OCI-LY3 (cell line): ENCODE measurements at regions not wholly inside any gene's neighbourhood (a gene's known extent, or its start where the extent isn't known, plus 50 kb on each side); places are given as distances from the start of the nearest gene placed in this dataset.

Experiments
- H2AFZ ChIP-seq: fragments of 200-600, 300-600 bp; shearing (Covaris generic); 2 replicates; pipeline ENCODE4 v1.6.0; 2014; ENCODE audit warnings: antibody characterized with exemption, low read depth, low read length
- H3K27ac ChIP-seq: fragments of 200-600, 300-600 bp; sonication (generic); 2 replicates; pipeline ENCODE4 v1.5.1; 2014; ENCODE audit warnings: mild to moderate bottlenecking, low read length, moderate library complexity, mixed read lengths
- H3K27me3 ChIP-seq: fragments of 200-600, 300-600 bp; sonication (generic); 2 replicates; pipeline ENCODE4 v1.6.1; 2014; ENCODE audit warnings: low read depth, low read length, mixed read lengths
- H3K36me3 ChIP-seq: fragments of 200-600, 300-600 bp; sonication (generic); replicated peaks from 2 replicates; pipeline ENCODE3; 2014; ENCODE audit warnings: low read depth, low read length, mixed read lengths
- H3K4me1 ChIP-seq: fragments of 300-600, 200-600 bp; sonication (generic); 2 replicates; pipeline ENCODE4 v1.6.1; 2014; ENCODE audit warnings: low read length, mixed read lengths
- H3K4me2 ChIP-seq: fragments of 200-600, 300-600 bp; sonication (generic); 2 replicates; pipeline ENCODE4 v1.6.1; 2014; ENCODE audit warnings: low read length, mixed read lengths
- H3K4me3 ChIP-seq: fragments of 300-600, 200-600 bp; sonication (generic); 2 replicates; pipeline ENCODE4 v1.5.1; 2014; ENCODE audit warnings: antibody characterized with exemption, mild to moderate bottlenecking, low read length, moderate library complexity
- H3K79me2 ChIP-seq: fragments of 300-600, 200-600 bp; shearing (Covaris generic); 2 replicates; pipeline ENCODE4 v1.6.1; 2014; ENCODE audit warnings: mild to moderate bottlenecking, low read length, mixed read lengths
- H3K9ac ChIP-seq: fragments of 300-600, 200-600 bp; shearing (Covaris generic); 2 replicates; pipeline ENCODE4 v1.6.0; 2014; ENCODE audit warnings: mild to moderate bottlenecking, low read length, moderate library complexity
- H3K9me3 ChIP-seq: fragments of 200-600, 300-600 bp; shearing (Covaris generic); 2 replicates; pipeline ENCODE4 v1.6.1; 2014; ENCODE audit warnings: low read length, mixed read lengths; ENCODE audit not compliant: insufficient read depth
- H4K20me1 ChIP-seq: fragments of 200-600, 300-600 bp; sonication (generic); 2 replicates; pipeline ENCODE4 v1.6.1; 2016; ENCODE audit warnings: low read length, mixed read lengths; ENCODE audit not compliant: insufficient read depth
- CTCF ChIP-seq: fragments of 200-600, 300-600 bp; sonication (generic); IDR thresholded peaks from 2 replicates; pipeline ENCODE4 v1.5.1; 2014; ENCODE audit warnings: antibody characterized with exemption, low read length, low read depth
- EZH2phosphoT487 ChIP-seq: fragments of 200-600 bp; shearing (Covaris generic); IDR thresholded peaks from 2 replicates; pipeline ENCODE4 v1.6.1; 2018; ENCODE audit warnings: antibody characterized with exemption, mixed run types, low read depth

DNA sequence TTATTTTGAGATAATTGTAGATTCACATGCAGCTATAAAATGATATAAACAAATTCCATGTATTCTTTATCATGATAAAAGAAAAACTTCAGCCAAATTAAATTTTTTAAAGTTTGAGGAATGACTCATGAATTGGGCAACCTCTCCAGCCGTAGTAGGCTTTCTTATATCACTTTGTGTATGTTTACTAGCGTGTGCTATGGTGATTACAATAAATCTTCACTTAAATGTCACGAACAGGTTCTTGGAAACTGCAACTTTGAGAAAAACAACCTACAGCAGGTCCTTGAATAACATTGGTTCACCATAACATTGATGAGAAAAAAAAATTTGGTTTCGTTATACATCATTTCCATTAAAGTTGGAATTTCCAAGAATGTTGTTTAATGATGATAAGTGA is 730.9 kb upstream of the TYRP1 start:
- Histone ChIP-seq H3K4me2 (no peak overlapping the region), H3K4me3 (no peak overlapping the region), H3K79me2 (no peaks in the 10 kb centered on the region), H3K4me1 (no peaks in the 10 kb centered on the region), H2AFZ (no peak overlapping the region; the same call in 1 of the 2 replicates), H3K9me3 (no peaks in the 10 kb centered on the region), H3K27ac (no peak overlapping the region), H3K27me3 (no peaks in the 10 kb centered on the region), H3K9ac (no peak overlapping the region), H4K20me1 (no peaks in the 10 kb centered on the region), H3K36me3 (no peaks in the 10 kb centered on the region)
- no peak for TF ChIP-seq EZH2phosphoT487
- no peak for TF ChIP-seq CTCF

DNA sequence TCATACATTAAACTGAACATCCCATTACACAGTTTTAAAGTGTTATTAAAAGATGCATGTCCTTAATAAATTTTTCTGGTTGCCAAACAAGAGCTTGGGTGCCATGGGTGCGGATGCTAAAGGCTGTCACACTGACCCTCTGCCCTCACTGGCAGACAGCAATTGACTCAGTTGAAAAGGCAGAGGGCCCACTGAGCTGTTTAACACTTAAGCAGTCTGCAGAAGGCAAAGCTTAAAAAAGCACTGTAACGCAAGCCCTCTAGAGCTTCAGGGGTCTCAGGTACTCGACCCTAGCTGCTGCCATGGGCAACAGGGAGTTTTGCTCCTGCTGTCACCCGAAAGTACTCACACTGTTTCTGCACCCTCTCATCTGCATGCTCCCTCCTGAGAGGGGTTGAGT is 726.4 kb upstream of the TYRP1 start:
- no peaks in the 10 kb centered on the region for H3K79me2 ChIP-seq
- no peaks in the 10 kb centered on the region for H3K9me3 ChIP-seq
- H3K36me3 ChIP-seq: no peaks in the 10 kb centered on the region
- H3K4me1 ChIP-seq: no peaks in the 10 kb centered on the region
- no peak overlapping the region for H3K4me3 ChIP-seq
- H4K20me1 ChIP-seq: no peaks in the 10 kb centered on the region
- H3K27me3 ChIP-seq: no peaks in the 10 kb centered on the region
- TF ChIP-seq CTCF: no peak
- no peak for TF ChIP-seq EZH2phosphoT487
- H2AFZ ChIP-seq: no peak overlapping the region
- H3K27ac ChIP-seq: no peak overlapping the region
- H3K9ac ChIP-seq: no peak overlapping the region
- no peak overlapping the region for H3K4me2 ChIP-seq

DNA sequence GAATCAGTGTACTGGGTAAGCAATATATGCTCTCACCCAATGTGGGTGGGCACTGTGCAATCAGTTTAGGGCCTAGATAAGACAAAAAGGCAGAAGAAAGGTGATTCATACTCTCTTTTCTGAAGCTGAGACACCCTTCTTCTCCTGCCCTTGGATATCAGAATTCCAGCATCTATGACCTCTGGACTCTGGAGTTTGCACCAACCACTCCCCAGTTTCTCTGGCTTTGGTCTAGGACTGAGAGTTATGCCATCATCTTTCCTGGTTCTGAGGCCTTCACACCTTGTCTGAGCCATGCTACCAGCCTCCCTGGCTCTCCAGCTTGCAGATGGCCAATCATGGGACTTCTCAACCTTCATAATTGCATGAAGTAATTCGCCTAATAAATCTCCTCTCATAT is 724.6 kb upstream of the TYRP1 start:
- no peak overlapping the region for H3K27ac ChIP-seq
- no peaks in the 10 kb centered on the region for H3K4me1 ChIP-seq
- H3K27me3 ChIP-seq: no peaks in the 10 kb centered on the region
- H3K36me3 ChIP-seq: no peaks in the 10 kb centered on the region
- TF ChIP-seq EZH2phosphoT487: no peak
- TF ChIP-seq CTCF: no peak
- no peaks in the 10 kb centered on the region for H3K9me3 ChIP-seq
- H4K20me1 ChIP-seq: no peaks in the 10 kb centered on the region
- H3K9ac ChIP-seq: no peak overlapping the region
- H3K79me2 ChIP-seq: no peaks in the 10 kb centered on the region
- no peak overlapping the region for H2AFZ ChIP-seq
- no peak overlapping the region for H3K4me3 ChIP-seq
- H3K4me2 ChIP-seq: no peak overlapping the region

GRCh38 chr9:11973011-11973410 is 720.2 kb upstream of the TYRP1 start:
- no peaks in the 10 kb centered on the region for H3K79me2 ChIP-seq
- TF ChIP-seq EZH2phosphoT487 (no peak), CTCF (no peak)
- no peaks in the 10 kb centered on the region for H3K36me3 ChIP-seq
- H3K27ac ChIP-seq: no peak overlapping the region
- H3K27me3 ChIP-seq: no peaks in the 10 kb centered on the region
- H3K4me1 ChIP-seq: no peaks in the 10 kb centered on the region
- H3K4me2 ChIP-seq: no peak overlapping the region
- H3K9ac ChIP-seq: no peak overlapping the region
- H3K4me3 ChIP-seq: no peak overlapping the region
- no peaks in the 10 kb centered on the region for H4K20me1 ChIP-seq
- H3K9me3 ChIP-seq: no peaks in the 10 kb centered on the region
- no peak overlapping the region for H2AFZ ChIP-seq
